CD14-positive monocyte (primary cell): ENCODE measurements at regions not wholly inside any gene's neighbourhood (a gene's known extent, or its start where the extent isn't known, plus 50 kb on each side); places are given as distances from the start of the nearest gene placed in this dataset.
A peak's percentile ranks its signal among the peaks of the same experiment; 100 is the strongest.

ENCODE experiments used
- DNase-seq, 3 donors: peaks; one replicate each; pipeline ENCODE4 v3.0.0-alpha.2; 2011 to 2022
- H2AFZ ChIP-seq: 2 replicates; pipeline ENCODE4 v1.6.0; 2012; ENCODE audit warnings: mild to moderate bottlenecking, low read depth, low read length, inconsistent platforms; ENCODE audit not compliant: insufficient read depth, poor library complexity, severe bottlenecking
- H3K27ac ChIP-seq, 2 donors: 1 replicate in 1 of 2; 2 replicates in 1 of 2; pipeline ENCODE4 v1.5.1; 2012 to 2013; ENCODE audit warnings: low read length in 2 of 2, control low read depth in 1 of 2, inconsistent platforms in 1 of 2, low read depth in 1 of 2, mild to moderate bottlenecking in 1 of 2
- H3K27me3 ChIP-seq, 2 donors: one replicate each; pipeline versions ENCODE4 v1.6.0 to v1.6.1; 2011 to 2013; ENCODE audit warnings: low read length in 2 of 2; ENCODE audit not compliant: control insufficient read depth in 2 of 2, insufficient read depth in 2 of 2
- H3K36me3 ChIP-seq, 2 donors: replicated peaks in 1 of 2; 1 replicate in 1 of 2; 2 replicates in 1 of 2; pipeline versions ENCODE4 v1.5.1 to v1.6.1; 2012 to 2013; ENCODE audit warnings: low read length in 2 of 2, control low read depth in 1 of 2, inconsistent platforms in 1 of 2, mild to moderate bottlenecking in 1 of 2; ENCODE audit not compliant: insufficient read depth in 2 of 2, control insufficient read depth in 1 of 2
- H3K4me1 ChIP-seq, 2 donors: 1 replicate in 1 of 2; 2 replicates in 1 of 2; pipeline versions ENCODE4 v1.5.1 to v1.6.1; 2012 to 2013; ENCODE audit warnings: low read length in 2 of 2, control low read depth in 1 of 2, inconsistent platforms in 1 of 2, mild to moderate bottlenecking in 1 of 2, moderate library complexity in 1 of 2; ENCODE audit not compliant: insufficient read depth in 2 of 2, control insufficient read depth in 1 of 2
- H3K4me2 ChIP-seq: replicated peaks from 2 replicates; pipeline ENCODE3; 2012; ENCODE audit warnings: low read length, moderate library complexity, mild to moderate bottlenecking; ENCODE audit not compliant: poor library complexity, severe bottlenecking; ENCODE audit errors: extremely low read depth
- H3K4me3 ChIP-seq, 3 experiments: fragments of 200-600 bp in 1 of 3; sonication (generic) in 1 of 3; replicated peaks in 1 of 3; 1 replicate in 2 of 3; 2 replicates in 1 of 3; pipeline ENCODE4 v1.5.1; 2011 to 2013; ENCODE audit warnings: low read length in 3 of 3, mild to moderate bottlenecking in 3 of 3, control low read depth in 2 of 3, low read depth in 2 of 3, inconsistent platforms in 1 of 3, moderate library complexity in 1 of 3
- H3K79me2 ChIP-seq: 2 replicates; pipeline ENCODE4 v1.6.0; 2012; ENCODE audit warnings: mild to moderate bottlenecking, control low read depth, inconsistent platforms, low read length, moderate library complexity; ENCODE audit not compliant: insufficient read depth
- H3K9ac ChIP-seq: 2 replicates; pipeline ENCODE4 v1.6.0; 2017; ENCODE audit warnings: low read length, mild to moderate bottlenecking; ENCODE audit not compliant: insufficient read depth, poor library complexity, severe bottlenecking
- H3K9me3 ChIP-seq, 2 donors: replicated peaks in 1 of 2; 1 replicate in 1 of 2; 2 replicates in 1 of 2; pipeline versions ENCODE4 v1.5.1 to v1.6.1; 2012 to 2013; ENCODE audit warnings: low read length in 2 of 2, control low read depth in 1 of 2; ENCODE audit not compliant: control insufficient read depth in 1 of 2, insufficient read depth in 1 of 2
- H4K20me1 ChIP-seq: 2 replicates; pipeline ENCODE4 v1.6.0; 2012; ENCODE audit warnings: mild to moderate bottlenecking, low read length, control low read depth, moderate library complexity; ENCODE audit not compliant: insufficient read depth
- H3K27ac Mint-ChIP-seq, 7 donors: one replicate each; pipeline ENCODE4 v1.8.0; 2020; ENCODE audit warnings: mild to moderate bottlenecking in 7 of 7, mixed read lengths in 7 of 7, moderate library complexity in 6 of 7, inconsistent platforms in 2 of 7
- H3K27me3 Mint-ChIP-seq, 3 donors: one replicate each; pipeline ENCODE4 v1.8.0; 2021 to 2022; ENCODE audit warnings: low read depth in 3 of 3, mild to moderate bottlenecking in 3 of 3, mixed read lengths in 3 of 3, moderate library complexity in 3 of 3, inconsistent platforms in 1 of 3
- H3K36me3 Mint-ChIP-seq, 2 donors: one replicate each; pipeline ENCODE4 v1.8.0; 2020; ENCODE audit warnings: mixed read lengths in 2 of 2, inconsistent platforms in 1 of 2, mild to moderate bottlenecking in 1 of 2
- H3K4me1 Mint-ChIP-seq: one replicate; pipeline ENCODE4 v1.8.0; 2020; ENCODE audit warnings: mild to moderate bottlenecking, mixed read lengths
- H3K4me3 Mint-ChIP-seq, 2 donors: one replicate each; pipeline ENCODE4 v1.8.0; 2020; ENCODE audit warnings: mild to moderate bottlenecking in 2 of 2, mixed read lengths in 2 of 2, moderate library complexity in 1 of 2
- H3K9me3 Mint-ChIP-seq, 7 donors: one replicate each; pipeline ENCODE4 v1.8.0; 2020 to 2022; ENCODE audit warnings: mixed read lengths in 7 of 7, mild to moderate bottlenecking in 6 of 7, moderate library complexity in 6 of 7, inconsistent platforms in 2 of 7
- WGBS: methylation state at CpG from one replicate; pipeline ENCODE4 v1.1.5; 2013; ENCODE audit warnings: missing lambda C conversion rate; ENCODE audit not compliant: insufficient coverage; 5-methylcytosine and 5-hydroxymethylcytosine counted together
- intact Hi-C, 2 donors: fragments of 100-400 bp; cut with micrococcal nuclease; formaldehyde crosslinking; loops; one replicate each; pipeline versions ENCODE4 v1.15.0 to v1.15.1; 2023
- TF ChIP-seq, protein P1 (sequence below): fragments of 200-600 bp; IDR thresholded peaks from one replicate; pipeline ENCODE4 v1.8.0; 2022; ENCODE audit warnings: antibody characterized with exemption, mild to moderate bottlenecking

DNA sequence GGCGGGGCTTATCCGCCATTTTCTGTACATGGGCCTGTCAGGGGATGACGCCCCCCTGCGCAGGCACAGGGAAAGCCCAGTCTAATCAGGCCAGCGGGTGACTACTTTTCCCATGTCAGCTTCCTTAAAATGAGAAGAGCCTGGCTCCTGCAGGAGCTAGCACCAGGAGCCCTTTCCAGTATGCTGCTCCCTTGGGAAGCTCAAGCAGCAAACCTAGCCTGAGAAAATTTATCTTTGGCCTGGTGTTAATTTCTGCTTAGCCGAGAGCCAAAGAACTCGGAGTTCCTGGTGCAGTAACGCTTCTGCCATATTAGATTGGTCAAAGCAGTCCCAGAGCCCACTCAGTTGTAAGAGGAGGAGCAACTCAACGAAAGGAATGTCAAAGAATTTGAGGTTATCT is 239.0 kb upstream of the PHYHIPL start:
- Histone ChIP-seq H2AFZ (no peak overlapping the region), H3K4me1 (no peaks in the 10 kb centered on the region), H3K27ac (no peak overlapping the region), H3K9ac (no peak overlapping the region), H3K4me3 (no peak overlapping the region), H3K36me3 (no peaks in the 10 kb centered on the region), H3K27me3 (no peaks in the 10 kb centered on the region), H3K79me2 (no peaks in the 10 kb centered on the region), H3K4me2 (no peak overlapping the region), H3K9me3 (no peaks in the 10 kb centered on the region), H4K20me1 (no peaks in the 10 kb centered on the region)
- TF ChIP-seq, protein P1, sequence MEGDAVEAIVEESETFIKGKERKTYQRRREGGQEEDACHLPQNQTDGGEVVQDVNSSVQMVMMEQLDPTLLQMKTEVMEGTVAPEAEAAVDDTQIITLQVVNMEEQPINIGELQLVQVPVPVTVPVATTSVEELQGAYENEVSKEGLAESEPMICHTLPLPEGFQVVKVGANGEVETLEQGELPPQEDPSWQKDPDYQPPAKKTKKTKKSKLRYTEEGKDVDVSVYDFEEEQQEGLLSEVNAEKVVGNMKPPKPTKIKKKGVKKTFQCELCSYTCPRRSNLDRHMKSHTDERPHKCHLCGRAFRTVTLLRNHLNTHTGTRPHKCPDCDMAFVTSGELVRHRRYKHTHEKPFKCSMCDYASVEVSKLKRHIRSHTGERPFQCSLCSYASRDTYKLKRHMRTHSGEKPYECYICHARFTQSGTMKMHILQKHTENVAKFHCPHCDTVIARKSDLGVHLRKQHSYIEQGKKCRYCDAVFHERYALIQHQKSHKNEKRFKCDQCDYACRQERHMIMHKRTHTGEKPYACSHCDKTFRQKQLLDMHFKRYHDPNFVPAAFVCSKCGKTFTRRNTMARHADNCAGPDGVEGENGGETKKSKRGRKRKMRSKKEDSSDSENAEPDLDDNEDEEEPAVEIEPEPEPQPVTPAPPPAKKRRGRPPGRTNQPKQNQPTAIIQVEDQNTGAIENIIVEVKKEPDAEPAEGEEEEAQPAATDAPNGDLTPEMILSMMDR = no peak
- Mint-ChIP-seq H3K9me3 (peaks cover 0 to 6% (median 2%) of the 10 kb centered on the region in 7 donors), H3K27ac (peak overlapping the region in 1 of 7 donors; percentile 10), H3K4me1 (no peaks in the 10 kb centered on the region), H3K27me3 (peaks cover 2 to 6% (median 6%) of the 10 kb centered on the region in 3 donors), H3K36me3 (no peaks in the 10 kb centered on the region), H3K4me3 (no peak overlapping the region)
- WGBS = 100% methylated on average over 5 of the region's 9 CpGs
- DNase-seq = no peak
- intact Hi-C loops = no loop called here

DNA sequence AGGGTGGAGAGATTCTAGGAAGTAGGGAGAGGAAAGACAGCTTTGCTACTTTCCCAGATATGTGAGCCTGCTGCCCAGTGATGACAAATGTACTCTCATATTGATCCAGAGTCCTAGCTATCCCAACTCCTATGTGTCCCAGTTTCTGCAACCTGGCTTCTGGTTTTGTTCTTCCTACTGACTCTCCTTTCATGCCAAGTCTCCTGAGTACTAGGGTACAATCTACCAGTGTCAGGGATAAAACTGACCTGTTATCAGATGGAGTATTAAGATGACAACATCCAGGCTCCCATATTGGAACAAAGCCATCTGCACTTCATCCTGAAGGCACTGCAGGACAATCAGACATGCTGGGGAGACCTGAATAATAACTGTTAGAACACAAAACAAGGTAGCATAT is 233.7 kb upstream of the PHYHIPL start:
- Histone ChIP-seq H2AFZ (no peak overlapping the region), H3K4me1 (no peaks in the 10 kb centered on the region), H3K79me2 (no peaks in the 10 kb centered on the region), H3K4me3 (no peak overlapping the region), H3K9ac (no peak overlapping the region), H3K4me2 (no peak overlapping the region), H3K9me3 (no peaks in the 10 kb centered on the region), H3K27me3 (no peaks in the 10 kb centered on the region), H4K20me1 (no peaks in the 10 kb centered on the region), H3K27ac (no peak overlapping the region), H3K36me3 (no peaks in the 10 kb centered on the region)
- peaks cover 4 to 15% (median 5%) of the 10 kb centered on the region in 3 donors for H3K27me3 Mint-ChIP-seq
- H3K36me3 Mint-ChIP-seq = no peaks in the 10 kb centered on the region
- H3K4me1 Mint-ChIP-seq = no peaks in the 10 kb centered on the region
- intact Hi-C loops = no loop called here
- TF ChIP-seq, protein P1 = no peak
- H3K4me3 Mint-ChIP-seq = no peak overlapping the region
- peaks cover 0 to 4% (median 0%) of the 10 kb centered on the region in 7 donors for H3K9me3 Mint-ChIP-seq
- DNase-seq = no peak
- H3K27ac Mint-ChIP-seq = no peak overlapping the region
